AG04450 (cell line): ENCODE measurements at regions not wholly inside any gene's neighbourhood (a gene's known extent, or its start where the extent isn't known, plus 50 kb on each side); places are given as distances from the start of the nearest gene placed in this dataset.

Experiments used
- CTCF ChIA-PET: fragments of 300-600, 350-600 bp; formaldehyde crosslinking; extraction: SDS; loops from one replicate; lab custom pipeline; 2022; ENCODE audit warnings: antibody characterized with exemption, inconsistent platforms; lab: Charles Lee
- POLR2A ChIA-PET: fragments of 350-600 bp; formaldehyde crosslinking; extraction: SDS; loops from one replicate; lab custom pipeline; 2021; ENCODE audit warnings: antibody characterized with exemption, inconsistent platforms; lab: Yijun Ruan, JAX
- DNase-seq: peaks from one replicate; pipeline ENCODE4 v3.0.0-alpha.2; 2011; ENCODE audit warnings: low read depth, low spot score
- H3K27ac ChIP-seq: one replicate; pipeline ENCODE4 v1.5.1; 2012; ENCODE audit warnings: low read depth, low read length, control low read depth
- H3K27me3 ChIP-seq: one replicate; pipeline ENCODE4 v1.6.0; 2012; ENCODE audit warnings: low read length; ENCODE audit not compliant: control insufficient read depth, insufficient read depth
- H3K4me3 ChIP-seq: 2 replicates; pipeline ENCODE4 v1.5.1; 2011; ENCODE audit warnings: mild to moderate bottlenecking, low read depth, low read length, control low read depth
- H3K9me3 ChIP-seq: 2 replicates; pipeline ENCODE4 v1.5.1; 2012; ENCODE audit warnings: low read length; ENCODE audit not compliant: control insufficient read depth, insufficient read depth
- TF ChIP-seq, protein P1 (sequence below): IDR thresholded peaks from 2 replicates; pipeline ENCODE4 v1.5.1; 2011; ENCODE audit warnings: low read depth, low read length, control low read depth, inconsistent platforms

DNA sequence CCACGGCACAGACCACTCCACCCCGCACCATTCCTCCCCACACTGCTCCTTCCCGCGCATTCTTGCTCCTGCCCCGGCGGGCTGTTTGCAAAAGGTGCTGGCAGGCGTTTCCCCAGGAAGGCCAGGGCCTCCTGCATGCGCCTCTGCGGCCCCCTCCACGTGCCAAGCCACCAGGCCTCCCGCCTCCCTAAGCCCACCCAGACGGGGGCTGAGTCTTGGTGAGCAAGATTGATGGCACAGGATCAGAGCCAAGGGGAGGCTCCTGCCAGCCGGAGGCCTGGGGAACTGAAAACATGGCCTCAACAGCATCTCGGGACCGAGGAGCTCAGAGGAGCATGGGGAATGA lies 328.3 kb upstream of the DIO3 start:
- ChIA-PET POLR2A (no interaction called here), CTCF (no interaction called here)
- Histone ChIP-seq H3K4me3 (no peak overlapping the region), H3K9me3 (no peaks in the 10 kb centered on the region), H3K27me3 (peaks cover 2% of the 10 kb centered on the region), H3K27ac (no peak overlapping the region)
- TF ChIP-seq, protein P1, sequence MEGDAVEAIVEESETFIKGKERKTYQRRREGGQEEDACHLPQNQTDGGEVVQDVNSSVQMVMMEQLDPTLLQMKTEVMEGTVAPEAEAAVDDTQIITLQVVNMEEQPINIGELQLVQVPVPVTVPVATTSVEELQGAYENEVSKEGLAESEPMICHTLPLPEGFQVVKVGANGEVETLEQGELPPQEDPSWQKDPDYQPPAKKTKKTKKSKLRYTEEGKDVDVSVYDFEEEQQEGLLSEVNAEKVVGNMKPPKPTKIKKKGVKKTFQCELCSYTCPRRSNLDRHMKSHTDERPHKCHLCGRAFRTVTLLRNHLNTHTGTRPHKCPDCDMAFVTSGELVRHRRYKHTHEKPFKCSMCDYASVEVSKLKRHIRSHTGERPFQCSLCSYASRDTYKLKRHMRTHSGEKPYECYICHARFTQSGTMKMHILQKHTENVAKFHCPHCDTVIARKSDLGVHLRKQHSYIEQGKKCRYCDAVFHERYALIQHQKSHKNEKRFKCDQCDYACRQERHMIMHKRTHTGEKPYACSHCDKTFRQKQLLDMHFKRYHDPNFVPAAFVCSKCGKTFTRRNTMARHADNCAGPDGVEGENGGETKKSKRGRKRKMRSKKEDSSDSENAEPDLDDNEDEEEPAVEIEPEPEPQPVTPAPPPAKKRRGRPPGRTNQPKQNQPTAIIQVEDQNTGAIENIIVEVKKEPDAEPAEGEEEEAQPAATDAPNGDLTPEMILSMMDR, result no peak
- no peak for DNase-seq

DNA sequence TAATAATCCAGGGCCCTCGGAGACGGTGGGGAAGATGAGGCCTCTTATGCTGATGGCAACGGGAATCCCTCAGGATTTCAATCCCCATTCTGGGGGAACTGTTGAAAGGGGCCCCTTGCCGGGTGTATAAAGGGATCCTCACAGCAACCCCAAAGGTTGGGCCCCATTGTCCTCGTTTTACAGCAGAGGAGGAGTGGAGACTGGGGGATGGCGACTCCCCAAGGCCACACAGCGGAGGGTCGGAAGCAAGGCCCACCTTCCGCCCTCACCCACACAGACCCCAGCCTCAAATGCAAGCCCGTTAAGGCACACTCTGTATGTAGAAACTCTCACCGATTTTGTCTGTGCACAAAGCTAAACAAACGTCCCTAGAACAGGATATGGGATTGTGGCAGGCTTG lies 327.9 kb upstream of the DIO3 start:
- H3K4me3 ChIP-seq, result no peak overlapping the region
- CTCF ChIA-PET, result no interaction called here
- H3K9me3 ChIP-seq, result no peaks in the 10 kb centered on the region
- POLR2A ChIA-PET, result no interaction called here
- DNase-seq, result no peak
- no peak overlapping the region for H3K27ac ChIP-seq
- H3K27me3 ChIP-seq, result peaks cover 2% of the 10 kb centered on the region
- TF ChIP-seq, protein P1, result no peak

DNA sequence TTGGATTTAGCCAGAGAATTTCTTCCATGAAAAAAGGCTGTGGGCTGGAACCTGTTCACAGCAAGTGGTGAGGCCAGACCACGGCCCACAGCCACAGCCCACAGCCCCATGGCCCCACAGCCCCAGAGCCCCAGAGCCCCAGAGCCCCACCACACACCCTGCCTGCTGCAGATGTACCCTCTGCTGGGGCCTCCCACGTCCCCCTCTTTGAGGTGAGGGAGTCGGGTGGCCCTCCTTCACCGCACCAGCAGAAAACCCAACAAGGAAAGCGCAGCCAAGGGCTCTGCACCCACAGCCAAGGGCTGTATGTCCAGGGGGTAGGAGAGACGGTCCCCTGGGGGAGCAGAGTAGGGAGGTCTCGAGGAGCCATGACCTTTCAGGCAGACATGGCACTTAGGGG lies 327.5 kb upstream of the DIO3 start:
- POLR2A ChIA-PET, result no interaction called here
- H3K9me3 ChIP-seq, result no peaks in the 10 kb centered on the region
- DNase-seq, result no peak
- CTCF ChIA-PET, result interaction anchor here (0.6 kb wide), 2 partner anchors 390 to 505 kb away, joined by 4 to 7 read pairs; no protein-coding TSS in a partner anchor
- H3K27ac ChIP-seq, result no peak overlapping the region
- TF ChIP-seq, protein P1, result no peak
- H3K27me3 ChIP-seq, result peaks cover 2% of the 10 kb centered on the region
- no peak overlapping the region for H3K4me3 ChIP-seq

DNA sequence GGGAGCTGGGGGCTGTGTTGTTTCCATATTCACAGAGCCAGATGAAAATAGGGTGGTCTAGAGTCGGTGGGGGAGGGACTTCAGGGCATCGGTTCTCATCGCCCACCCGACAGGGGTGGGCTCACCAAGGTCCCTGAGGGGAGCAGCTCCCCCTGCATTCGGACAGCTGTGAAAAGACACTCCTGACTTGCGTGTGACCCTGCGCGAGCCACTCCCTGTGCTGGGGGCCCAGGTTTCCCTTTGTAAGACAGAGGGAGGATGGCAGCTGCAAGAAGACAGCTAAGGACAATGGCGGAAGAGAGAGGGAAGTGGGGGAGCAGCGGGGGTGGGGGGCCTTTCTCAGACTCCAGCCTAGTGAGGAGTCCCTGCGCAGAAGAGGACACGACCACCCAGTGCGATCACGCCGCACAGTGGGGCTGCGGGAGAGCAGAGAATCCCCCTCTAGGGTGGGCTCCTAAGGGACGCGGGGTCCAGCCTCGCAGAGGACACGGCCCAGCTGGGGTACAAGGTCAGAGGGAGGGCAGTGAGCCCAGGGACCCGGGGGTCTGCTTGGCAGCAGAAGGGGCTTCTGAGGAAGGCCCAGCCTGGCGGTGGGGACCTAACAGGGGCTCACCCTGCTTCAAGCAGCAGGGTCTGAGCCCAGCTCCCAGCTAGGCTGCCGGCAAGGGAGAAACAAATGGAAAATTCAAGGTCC lies 326.9 kb upstream of the DIO3 start:
- Histone ChIP-seq H3K27ac (no peak overlapping the region), H3K4me3 (no peak overlapping the region), H3K27me3 (peaks cover 6% of the 10 kb centered on the region), H3K9me3 (no peaks in the 10 kb centered on the region)
- POLR2A ChIA-PET, result no interaction called here
- CTCF ChIA-PET, result interaction anchor here (0.6 to 2.0 kb wide), 14 partner anchors 8 to 850 kb away, joined by 3 to 10 read pairs (median 4); no protein-coding TSS in a partner anchor
- no peak for DNase-seq
- TF ChIP-seq, protein P1, result no peak

DNA sequence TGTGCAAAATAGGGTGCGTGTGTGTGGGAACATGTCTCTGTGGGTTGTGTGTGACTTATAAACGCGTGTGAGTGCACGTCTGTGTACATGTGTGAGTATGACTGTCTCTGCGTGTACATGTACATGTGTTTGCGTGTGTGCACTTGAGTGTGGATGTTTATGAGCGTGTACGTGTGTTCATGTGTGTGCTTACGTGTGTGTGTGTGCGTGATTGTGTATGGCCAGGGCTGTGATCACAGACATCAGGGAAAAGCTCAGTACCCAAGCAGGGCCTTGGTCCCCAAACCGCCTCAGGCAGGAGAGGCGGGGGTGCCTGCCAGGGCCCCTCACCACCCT lies 326.3 kb upstream of the DIO3 start:
- POLR2A ChIA-PET, result no interaction called here

More for the DNA sequence above, 326.3 kb upstream of the DIO3 start:
- Histone ChIP-seq H3K27me3 (peaks cover 8% of the 10 kb centered on the region), H3K9me3 (no peaks in the 10 kb centered on the region), H3K27ac (no peak overlapping the region), H3K4me3 (no peak overlapping the region)
- CTCF ChIA-PET, result interaction anchor here (0.6 to 2.0 kb wide), 14 partner anchors 8 to 850 kb away, joined by 3 to 10 read pairs (median 4); no protein-coding TSS in a partner anchor
- TF ChIP-seq, protein P1, result no peak
- no peak for DNase-seq
